Breast epithelium (tissue), 4 donors: ENCODE measurements at regions not wholly inside any gene's neighbourhood (a gene's known extent, or its start where the extent isn't known, plus 50 kb on each side); places are given as distances from the start of the nearest gene placed in this dataset.
A peak's percentile ranks its signal among the peaks of the same experiment; 100 is the strongest.

ENCODE experiments used
- DNase-seq, 2 donors: peaks; one replicate each; pipeline ENCODE4 v3.0.0-alpha.2; 2019; ENCODE audit warnings: low spot score in 2 of 2
- H3K27ac ChIP-seq, 2 donors: fragments of 200-600 bp; sonication (generic) in 1 of 2; one replicate each; pipeline ENCODE4 v1.5.1; 2016 to 2019; ENCODE audit warnings: mild to moderate bottlenecking in 1 of 2
- H3K27me3 ChIP-seq, 2 donors: fragments of 200-600 bp; sonication (generic) in 1 of 2; one replicate each; pipeline versions ENCODE4 v1.5.1 to v1.6.0; 2017 to 2019; ENCODE audit warnings: control low read depth in 1 of 2, mild to moderate bottlenecking in 1 of 2
- H3K36me3 ChIP-seq: fragments of 200-600 bp; one replicate; pipeline ENCODE4 v1.5.1; 2019
- H3K4me1 ChIP-seq, 2 donors: fragments of 200-600 bp; sonication (generic); one replicate each; pipeline ENCODE4 v1.5.1; 2016 to 2019; ENCODE audit warnings: control low read depth in 1 of 2
- H3K4me3 ChIP-seq, 3 donors: fragments of 200-600 bp; sonication (generic); 1 replicate in 2 of 3; 2 replicates in 1 of 3; pipeline ENCODE4 v1.5.1; 2016 to 2019; ENCODE audit warnings: mild to moderate bottlenecking in 3 of 3, moderate library complexity in 2 of 3
- H3K9me3 ChIP-seq, 2 donors: fragments of 200-600 bp; sonication (generic) in 1 of 2; one replicate each; pipeline ENCODE4 v1.5.1; 2016 to 2019; ENCODE audit warnings: control low read depth in 1 of 2
- CTCF ChIP-seq, 3 donors: fragments of 450-650 bp; IDR thresholded peaks; one replicate each; pipeline ENCODE4 v1.5.1; 2016 to 2017; ENCODE audit warnings: antibody characterized with exemption in 3 of 3, mild to moderate bottlenecking in 3 of 3, moderate library complexity in 3 of 3
- POLR2A ChIP-seq: fragments of 450-650 bp; IDR thresholded peaks from one replicate; pipeline ENCODE4 v1.6.1; 2016; ENCODE audit warnings: antibody characterized with exemption, mild to moderate bottlenecking, moderate library complexity
- POLR2AphosphoS5 ChIP-seq, 3 donors: sonication (generic); formaldehyde crosslinking; IDR thresholded peaks; one replicate each; pipeline ENCODE4 v1.6.1; 2017; ENCODE audit warnings: antibody characterized with exemption in 3 of 3
- intact Hi-C: fragments of 100-400 bp; cut with DNase I; formaldehyde crosslinking; loops from one replicate; pipeline ENCODE4 v1.15.1; 2023; ENCODE audit warnings: low total_unique reads

GRCh38 chr2:200156166-200156835 lies 150.2 kb upstream of the SPATS2L start:
- TF ChIP-seq POLR2A (no peak), POLR2AphosphoS5 (IDR thresholded peaks at IDR 0.05) (peak in 1 of 3 donors; percentile 3)
- Histone ChIP-seq H3K27ac (no peak overlapping the region), H3K4me1 (no peaks in the 10 kb centered on the region), H3K4me3 (peak overlapping the region; percentile 20 to 27 (median 25)), H3K27me3 (no peaks in the 10 kb centered on the region), H3K36me3 (no peaks in the 10 kb centered on the region), H3K9me3 (peaks cover 0 to 6% of the 10 kb centered on the region in 2 donors)
- intact Hi-C loops, result no loop called here
- no peak for DNase-seq

- TF ChIP-seq POLR2AphosphoS5 (IDR thresholded peaks at IDR 0.05), result no peak
- no peak for TF ChIP-seq POLR2A
- no peak for TF ChIP-seq CTCF (IDR thresholded peaks at IDR 0.05)
- Histone ChIP-seq H3K36me3 (no peaks in the 10 kb centered on the region), H3K4me3 (no peak overlapping the region), H3K27me3 (no peaks in the 10 kb centered on the region), H3K27ac (no peak overlapping the region), H3K9me3 (no peaks in the 10 kb centered on the region), H3K4me1 (no peaks in the 10 kb centered on the region)
- DNase-seq, result no peak
- intact Hi-C loops, result no loop called here
These were observed 147.7 kb upstream of the SPATS2L start for GRCh38 chr2:200158647-200159356.

GRCh38 chr2:200159357-200159707 lies 147.2 kb upstream of the SPATS2L start:
- Histone ChIP-seq H3K36me3 (no peaks in the 10 kb centered on the region), H3K27me3 (no peaks in the 10 kb centered on the region), H3K4me3 (no peak overlapping the region), H3K9me3 (peaks cover 0 to 5% of the 10 kb centered on the region in 2 donors), H3K27ac (no peak overlapping the region), H3K4me1 (no peaks in the 10 kb centered on the region)
- DNase-seq, result no peak
- TF ChIP-seq POLR2A (no peak), POLR2AphosphoS5 (IDR thresholded peaks at IDR 0.05) (no peak), CTCF (IDR thresholded peaks at IDR 0.05) (no peak)
- intact Hi-C loops, result no loop called here

GRCh38 chr2:200159829-200160781 lies 146.4 kb upstream of the SPATS2L start:
- DNase-seq, result no peak
- Histone ChIP-seq H3K36me3 (no peaks in the 10 kb centered on the region), H3K4me3 (no peak overlapping the region), H3K4me1 (no peaks in the 10 kb centered on the region), H3K9me3 (peaks cover 0 to 5% of the 10 kb centered on the region in 2 donors), H3K27ac (no peak overlapping the region), H3K27me3 (no peaks in the 10 kb centered on the region)
- no peak for TF ChIP-seq POLR2A
- intact Hi-C loops, result no loop called here

GRCh38 chr2:200161458-200161857 lies 145.0 kb upstream of the SPATS2L start:
- H3K4me1 ChIP-seq, result no peaks in the 10 kb centered on the region
- intact Hi-C loops, result no loop called here
- H3K36me3 ChIP-seq, result no peaks in the 10 kb centered on the region
- H3K9me3 ChIP-seq, result peaks cover 5 to 11% of the 10 kb centered on the region in 2 donors
- no peaks in the 10 kb centered on the region for H3K27me3 ChIP-seq
- no peak for TF ChIP-seq CTCF (IDR thresholded peaks at IDR 0.05)
- TF ChIP-seq POLR2A, result no peak
- no peak for TF ChIP-seq POLR2AphosphoS5 (IDR thresholded peaks at IDR 0.05)
- no peak overlapping the region for H3K27ac ChIP-seq
- no peak for DNase-seq
- H3K4me3 ChIP-seq, result no peak overlapping the region
